Common myeloid progenitor, CD34-positive (primary cell): ENCODE measurements at regions not wholly inside any gene's neighbourhood (a gene's known extent, or its start where the extent isn't known, plus 50 kb on each side); places are given as distances from the start of the nearest gene placed in this dataset.
"Not testable (repeated sequence)": the region's sequence is repeated elsewhere in the genome, so short reads cannot be mapped to it uniquely, and the experiment has no call there.

ENCODE experiments used
- CTCF ChIA-PET: fragments of 350-600 bp; sonication (Branson Sonifier 250); formaldehyde crosslinking; loops from one replicate; lab custom pipeline; 2021; ENCODE audit warnings: antibody characterized with exemption; lab: Charles Lee
- POLR2A ChIA-PET: fragments of 350-600 bp; sonication (Branson Sonifier 250); formaldehyde crosslinking; loops from one replicate; lab custom pipeline; 2021; ENCODE audit warnings: antibody characterized with exemption; lab: Charles Lee
- DNase-seq, 3 donors: peaks; one replicate each; pipeline versions ENCODE4 v3.0.0 to v3.0.0-alpha.2; 2013
- H3K27ac ChIP-seq, 2 experiments: 1 replicate in 1 of 2; 2 replicates in 1 of 2; pipeline ENCODE4 v1.7.0; 2013; ENCODE audit warnings: inconsistent platforms in 2 of 2, low read length in 2 of 2, mild to moderate bottlenecking in 2 of 2, low read depth in 1 of 2, moderate library complexity in 1 of 2; ENCODE audit not compliant: severe bottlenecking in 2 of 2, insufficient read depth in 1 of 2, poor library complexity in 1 of 2
- H3K27me3 ChIP-seq, 5 experiments: replicated peaks in 2 of 5; 1 replicate in 3 of 5; 2 replicates in 2 of 5; pipeline versions ENCODE4 v1.6.1 to v1.7.0; 2013; ENCODE audit warnings: low read length in 4 of 5, mild to moderate bottlenecking in 2 of 5, moderate library complexity in 2 of 5, inconsistent platforms in 1 of 5; ENCODE audit not compliant: insufficient read depth in 5 of 5, control insufficient read depth in 4 of 5
- H3K36me3 ChIP-seq, 4 experiments: 1 replicate in 2 of 4; 2 replicates in 2 of 4; pipeline versions ENCODE4 v1.6.1 to v1.7.0; 2013; ENCODE audit warnings: low read length in 3 of 4, control low read depth in 1 of 4, mild to moderate bottlenecking in 1 of 4; ENCODE audit not compliant: control insufficient read depth in 4 of 4, insufficient read depth in 4 of 4
- H3K4me1 ChIP-seq, 4 experiments: 1 replicate in 3 of 4; 2 replicates in 1 of 4; pipeline versions ENCODE4 v1.6.1 to v1.7.1; 2013; ENCODE audit warnings: low read length in 3 of 4, mild to moderate bottlenecking in 3 of 4, control low read depth in 1 of 4, inconsistent platforms in 1 of 4, moderate library complexity in 1 of 4; ENCODE audit not compliant: control insufficient read depth in 4 of 4, insufficient read depth in 4 of 4; ENCODE audit errors: control extremely low read depth in 1 of 4
- H3K4me3 ChIP-seq, 7 experiments: 1 replicate in 4 of 7; 2 replicates in 3 of 7; pipeline versions ENCODE4 v1.5.1 to v1.7.0; 2013; ENCODE audit warnings: mild to moderate bottlenecking in 7 of 7, low read length in 6 of 7, moderate library complexity in 6 of 7, inconsistent platforms in 2 of 7, low read depth in 2 of 7, control low read depth in 1 of 7; ENCODE audit not compliant: insufficient read depth in 4 of 7, control insufficient read depth in 1 of 7; ENCODE audit errors: extremely low read depth in 1 of 7
- H3K9me3 ChIP-seq, 5 experiments: 1 replicate in 4 of 5; 2 replicates in 1 of 5; pipeline versions ENCODE4 v1.6.1 to v1.7.1; 2013; ENCODE audit warnings: low read length in 4 of 5, mild to moderate bottlenecking in 2 of 5, inconsistent platforms in 1 of 5, low read depth in 1 of 5, moderate library complexity in 1 of 5; ENCODE audit not compliant: control insufficient read depth in 4 of 5, insufficient read depth in 2 of 5; ENCODE audit errors: control extremely low read depth in 1 of 5
- WGBS: methylation state at CpG from one replicate; pipeline ENCODE4 v1.1.5; 2013; ENCODE audit not compliant: insufficient coverage; 5-methylcytosine and 5-hydroxymethylcytosine counted together

DNA sequence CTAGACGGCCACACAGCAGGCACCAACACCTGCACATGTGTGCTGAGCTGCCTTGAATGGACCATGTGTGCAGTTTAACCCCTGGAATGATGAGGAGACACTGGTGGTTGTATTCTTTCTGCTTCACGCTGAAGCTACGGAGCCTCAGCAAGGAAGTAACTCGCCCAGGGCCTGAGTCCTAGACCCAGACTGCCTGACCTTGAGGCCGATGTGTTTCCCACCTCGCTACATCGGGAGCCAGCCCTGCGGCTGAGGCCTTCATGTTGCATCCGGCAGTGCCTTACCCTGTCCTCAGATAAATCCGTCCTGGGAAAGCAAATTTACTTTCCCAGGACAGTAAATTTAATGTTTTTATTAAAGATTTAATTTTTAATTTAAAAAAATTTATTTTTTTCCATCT lies 110.0 kb upstream of the MTHFD1L start:
- Histone ChIP-seq H3K4me1 (no peaks in the 10 kb centered on the region), H3K27ac (no peak overlapping the region), H3K27me3 (no peaks in the 10 kb centered on the region), H3K4me3 (no peak overlapping the region), H3K36me3 (no peaks in the 10 kb centered on the region), H3K9me3 (no peaks in the 10 kb centered on the region)
- CTCF ChIA-PET, result no interaction called here
- POLR2A ChIA-PET, result no interaction called here
- 90% methylated on average over 6 of the region's 10 CpGs for WGBS
- DNase-seq, result no peak

DNA sequence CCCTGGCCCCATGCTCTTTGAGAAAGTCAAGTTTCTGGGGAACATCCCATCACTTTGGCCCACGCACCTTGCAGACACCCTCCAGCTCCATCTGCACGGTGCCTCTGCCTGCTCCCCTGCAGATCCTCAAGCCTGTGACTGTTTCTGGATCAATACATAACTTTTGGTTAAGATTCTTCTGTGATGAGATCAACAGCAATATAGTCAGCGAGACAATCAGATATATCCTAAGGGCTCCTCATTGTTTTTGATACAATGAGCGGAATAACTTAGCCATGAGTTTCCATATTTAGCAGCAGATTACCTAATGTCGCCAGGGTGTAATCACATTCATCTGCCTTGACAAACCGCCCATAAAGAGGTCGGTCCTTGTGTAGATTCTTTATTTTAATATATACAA lies 109.3 kb upstream of the MTHFD1L start:
- POLR2A ChIA-PET, result no interaction called here
- Histone ChIP-seq H3K4me3 (no peak overlapping the region), H3K36me3 (no peaks in the 10 kb centered on the region), H3K9me3 (no peaks in the 10 kb centered on the region), H3K4me1 (no peaks in the 10 kb centered on the region), H3K27me3 (no peaks in the 10 kb centered on the region), H3K27ac (no peak overlapping the region)
- 97% methylated on average over 3 of the region's 7 CpGs for WGBS
- CTCF ChIA-PET, result no interaction called here
- DNase-seq, result no peak

DNA sequence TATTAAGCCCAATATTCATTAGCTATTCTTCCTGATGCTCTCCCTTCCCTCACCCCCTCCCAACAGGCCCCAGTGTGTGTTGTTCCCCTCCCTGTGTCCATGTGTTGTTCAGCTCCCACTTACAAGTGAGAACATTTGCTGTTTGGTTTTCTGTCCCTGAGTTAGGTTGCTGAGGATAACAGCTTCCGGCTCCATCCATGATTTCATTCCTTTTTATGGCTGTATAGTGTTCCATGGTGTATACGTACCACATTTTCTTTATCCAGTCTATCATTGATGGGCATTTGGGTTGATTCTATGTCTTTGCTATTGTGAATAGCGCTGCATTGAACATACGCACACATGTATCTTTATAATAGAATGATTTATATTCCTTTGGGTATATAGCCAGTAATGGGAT lies 107.7 kb upstream of the MTHFD1L start:
- H3K4me1 ChIP-seq, H3K9me3 ChIP-seq, H3K36me3 ChIP-seq, CTCF ChIA-PET, H3K4me3 ChIP-seq, DNase-seq, H3K27me3 ChIP-seq, H3K27ac ChIP-seq, POLR2A ChIA-PET: not testable (repeated sequence)
- WGBS, result 100% methylated on average over 1 of the region's 4 CpGs

DNA sequence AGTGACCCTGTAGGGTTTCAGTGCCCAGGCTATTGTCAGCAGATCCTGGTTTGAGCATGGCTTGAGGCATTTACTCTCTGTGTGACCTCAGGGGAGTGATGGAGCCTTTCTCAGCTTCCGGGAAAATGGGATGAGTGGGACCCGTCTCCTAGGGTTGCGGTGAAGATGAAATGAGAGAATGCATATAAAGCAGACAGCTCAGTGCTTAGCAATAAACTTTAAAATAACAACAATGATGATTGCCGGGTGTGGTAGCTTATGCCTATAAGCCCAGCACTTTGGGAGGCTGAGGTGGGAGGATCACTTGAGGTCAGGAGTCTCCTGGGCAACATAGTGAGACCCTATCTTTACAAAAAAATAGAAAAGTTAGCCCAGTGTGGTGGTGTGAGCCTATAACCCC lies 106.0 kb upstream of the MTHFD1L start:
- POLR2A ChIA-PET, result no interaction called here
- no peak overlapping the region for H3K4me3 ChIP-seq
- no peaks in the 10 kb centered on the region for H3K27me3 ChIP-seq
- no peak overlapping the region for H3K27ac ChIP-seq
- WGBS, result 100% methylated on average over 1 of the region's 4 CpGs
- DNase-seq, result no peak
- H3K9me3 ChIP-seq, result no peaks in the 10 kb centered on the region
- CTCF ChIA-PET, result no interaction called here
- H3K4me1 ChIP-seq, result no peaks in the 10 kb centered on the region
- H3K36me3 ChIP-seq, result no peaks in the 10 kb centered on the region

DNA sequence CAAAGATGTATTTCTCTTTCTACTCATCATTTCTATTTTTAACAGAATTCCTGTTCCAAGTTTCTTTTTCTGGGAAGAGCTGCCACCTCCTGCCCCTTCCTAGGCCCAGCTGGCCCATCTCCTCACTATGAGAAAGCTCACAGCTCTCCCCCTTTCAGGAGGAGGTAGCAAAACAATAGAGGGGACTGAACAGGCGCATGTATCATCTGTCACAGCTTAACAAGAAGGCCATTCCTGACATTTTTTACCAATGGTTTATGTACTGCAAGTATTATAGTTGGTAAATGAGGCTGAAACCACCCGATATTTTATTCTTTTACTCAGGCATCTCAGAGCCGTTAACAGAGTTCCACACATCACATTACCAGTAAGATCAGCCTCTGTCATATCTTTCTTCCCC lies 103.7 kb upstream of the MTHFD1L start:
- no peaks in the 10 kb centered on the region for H3K36me3 ChIP-seq
- CTCF ChIA-PET, result no interaction called here
- WGBS, result no CpG with 5 or more reads among the region's 3 CpGs
- H3K27me3 ChIP-seq, result no peaks in the 10 kb centered on the region
- no peaks in the 10 kb centered on the region for H3K9me3 ChIP-seq
- no peaks in the 10 kb centered on the region for H3K4me1 ChIP-seq
- POLR2A ChIA-PET, result no interaction called here
- H3K4me3 ChIP-seq, result no peak overlapping the region
- DNase-seq, result no peak
- no peak overlapping the region for H3K27ac ChIP-seq

DNA sequence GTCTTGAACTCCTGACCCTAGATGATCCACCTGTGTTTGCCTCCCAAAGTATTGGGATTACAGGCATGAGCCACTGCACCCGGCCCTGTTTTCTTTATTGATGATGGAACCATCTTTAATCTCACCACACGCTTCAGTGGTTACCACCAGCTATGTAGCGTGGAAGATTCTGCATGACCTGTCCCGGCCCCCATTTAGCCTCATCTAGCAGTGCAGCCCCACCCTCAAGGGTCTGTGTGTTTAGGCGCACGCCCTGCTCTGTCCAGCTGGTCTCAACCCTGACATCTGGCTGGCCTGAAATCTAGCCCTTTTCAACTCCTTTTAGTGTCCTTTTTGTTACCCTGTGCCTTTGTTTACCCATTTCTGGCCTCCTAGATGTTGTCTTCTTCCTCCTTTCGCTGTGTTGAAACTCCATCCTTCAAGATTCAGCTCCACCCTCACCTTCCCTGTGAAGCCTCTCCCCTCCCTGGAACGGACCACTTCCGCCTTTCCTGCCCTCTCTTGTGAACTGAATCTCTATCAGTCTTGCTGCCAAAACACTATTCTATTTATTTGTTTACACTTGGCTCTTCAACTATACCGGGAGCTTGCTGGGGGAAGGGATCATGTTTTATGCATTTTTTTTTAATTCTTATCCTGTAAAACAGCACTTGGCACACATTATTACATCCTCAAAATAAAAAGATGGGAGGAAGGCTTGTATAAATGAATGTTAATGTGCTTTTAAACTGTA lies 101.0 kb upstream of the MTHFD1L start:
- DNase-seq, result no peak

DNA sequence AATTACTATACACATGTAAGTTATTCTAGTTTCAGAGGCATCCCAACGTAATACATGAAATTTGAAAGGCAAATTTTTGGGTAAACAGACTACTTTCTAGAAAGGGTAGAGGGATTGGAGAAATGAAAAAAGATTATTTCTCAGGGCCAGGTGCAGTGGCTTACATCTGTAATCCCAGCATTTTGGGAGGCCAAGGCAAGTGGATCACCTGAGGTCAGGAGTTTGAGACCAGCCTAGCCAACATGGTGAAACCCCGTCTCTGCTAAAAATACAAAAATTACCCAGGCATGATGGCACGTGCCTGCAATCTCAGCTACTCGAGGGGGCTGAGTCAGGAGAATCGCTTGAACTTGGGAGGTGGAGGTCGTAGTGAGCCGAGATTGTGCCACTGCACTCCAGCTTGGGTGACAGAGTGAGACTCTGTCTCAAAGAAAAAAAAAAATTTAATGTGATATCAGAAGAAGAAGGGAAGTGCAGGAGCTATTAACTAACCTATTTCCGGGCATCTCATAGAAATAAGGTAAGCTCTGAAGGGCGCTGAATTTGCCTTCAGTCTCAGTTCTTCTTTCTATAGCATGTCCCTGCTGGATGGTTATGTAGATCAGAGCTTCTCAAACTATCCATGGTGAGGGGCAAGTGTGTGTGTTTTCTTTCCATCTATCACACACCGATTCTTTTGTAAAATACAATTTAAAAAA lies 100.3 kb upstream of the MTHFD1L start:
- ChIA-PET POLR2A (interaction anchor here (0.7 kb wide), 1 partner anchor 1164 kb away, joined by 4 read pairs; no protein-coding TSS in a partner anchor), CTCF (no interaction called here)
- DNase-seq, result no peak
- WGBS, result 88% methylated on average over 5 of the region's 10 CpGs
- H3K27ac ChIP-seq, result no peak overlapping the region
- H3K4me1 ChIP-seq, result no peaks in the 10 kb centered on the region
- no peaks in the 10 kb centered on the region for H3K36me3 ChIP-seq
- H3K27me3 ChIP-seq, result no peaks in the 10 kb centered on the region
- H3K9me3 ChIP-seq, result no peaks in the 10 kb centered on the region
- H3K4me3 ChIP-seq, result no peak overlapping the region

More for the DNA sequence above, 101.0 kb upstream of the MTHFD1L start:
- Histone ChIP-seq H3K9me3 (no peaks in the 10 kb centered on the region), H3K4me1 (no peaks in the 10 kb centered on the region), H3K4me3 (no peak overlapping the region), H3K27ac (no peak overlapping the region), H3K36me3 (no peaks in the 10 kb centered on the region), H3K27me3 (no peaks in the 10 kb centered on the region)
- CTCF ChIA-PET, result no interaction called here
- POLR2A ChIA-PET, result no interaction called here
- 95% methylated on average over 8 of the region's 10 CpGs for WGBS
